GM23248 (cell line): ENCODE measurements at regions not wholly inside any gene's neighbourhood (a gene's known extent, or its start where the extent isn't known, plus 50 kb on each side); places are given as distances from the start of the nearest gene placed in this dataset.

Experiments used
- DNase-seq: peaks from one replicate; pipeline ENCODE4 v3.0.0-alpha.2; 2015
- H2AFZ ChIP-seq: fragments of 200-600 bp; sonication (generic); 2 replicates; pipeline ENCODE4 v1.6.1; 2016; ENCODE audit warnings: antibody characterized with exemption
- H3F3A ChIP-seq: fragments of 200-600 bp; sonication (generic); 2 replicates; pipeline ENCODE4 v1.6.1; 2016; ENCODE audit warnings: mild to moderate bottlenecking, antibody characterized with exemption, mixed run types; ENCODE audit not compliant: insufficient read depth
- H3K27ac ChIP-seq: fragments of 200-600 bp; sonication (generic); 2 replicates; pipeline ENCODE4 v1.5.1; 2016; ENCODE audit warnings: mild to moderate bottlenecking
- H3K27me3 ChIP-seq: fragments of 200-600 bp; sonication (generic); replicated peaks from 2 replicates; pipeline ENCODE4 v1.6.1; 2016; ENCODE audit warnings: mild to moderate bottlenecking; ENCODE audit not compliant: insufficient read depth
- H3K36me3 ChIP-seq: fragments of 200-600 bp; sonication (generic); 2 replicates; pipeline ENCODE4 v1.6.1; 2016; ENCODE audit warnings: low read depth, mild to moderate bottlenecking
- H3K4me1 ChIP-seq: fragments of 200-600 bp; sonication (generic); 2 replicates; pipeline ENCODE4 v1.6.1; 2016; ENCODE audit warnings: mild to moderate bottlenecking; ENCODE audit not compliant: insufficient read depth
- H3K4me2 ChIP-seq: fragments of 200-600 bp; sonication (generic); one replicate; pipeline ENCODE4 v1.6.1; 2016; ENCODE audit warnings: mild to moderate bottlenecking; ENCODE audit not compliant: unreplicated experiment
- H3K4me3 ChIP-seq: fragments of 200-600 bp; sonication (generic); 2 replicates; pipeline ENCODE4 v1.5.1; 2016; ENCODE audit warnings: mild to moderate bottlenecking
- H3K79me2 ChIP-seq: fragments of 200-600 bp; sonication (generic); 2 replicates; pipeline ENCODE4 v1.6.1; 2016; ENCODE audit warnings: mild to moderate bottlenecking; ENCODE audit not compliant: insufficient read depth
- H3K9ac ChIP-seq: fragments of 200-600 bp; sonication (generic); 2 replicates; pipeline ENCODE4 v1.6.1; 2016; ENCODE audit warnings: mild to moderate bottlenecking
- H3K9me2 ChIP-seq: fragments of 200-600 bp; sonication (generic); 2 replicates; pipeline ENCODE4 v1.6.1; 2016; ENCODE audit warnings: mixed run types, mild to moderate bottlenecking, moderate library complexity; ENCODE audit not compliant: insufficient read depth
- H3K9me3 ChIP-seq: fragments of 200-600 bp; sonication (generic); one replicate; pipeline ENCODE4 v1.6.1; 2017; ENCODE audit warnings: low read depth
- H4K20me1 ChIP-seq: fragments of 200-600 bp; sonication (generic); 2 replicates; pipeline ENCODE4 v1.6.0; 2016; ENCODE audit not compliant: insufficient read depth
- EZH2 ChIP-seq: fragments of 200-600 bp; sonication (generic); IDR thresholded peaks from 2 replicates; pipeline ENCODE4 v1.6.1; 2018; ENCODE audit warnings: antibody characterized with exemption, mild to moderate bottlenecking; ENCODE audit not compliant: insufficient read depth, poor library complexity, severe bottlenecking
- EZH2phosphoT487 ChIP-seq: fragments of 200-600 bp; sonication (generic); IDR thresholded peaks from 2 replicates; pipeline ENCODE4 v1.6.1; 2018; ENCODE audit warnings: antibody characterized with exemption, moderate library complexity, mild to moderate bottlenecking, low read depth; ENCODE audit not compliant: insufficient read depth
- WGBS, 2 experiments: methylation state at CpG; one replicate each; pipeline ENCODE4 v1.1.6; 2015 to 2017; ENCODE audit warnings: low lambda C conversion rate in 2 of 2, low coverage in 1 of 2; ENCODE audit errors: missing lambda C conversion rate in 2 of 2; 5-methylcytosine and 5-hydroxymethylcytosine counted together
- in situ Hi-C: fragments of 300-500 bp; cut with MboI; formaldehyde crosslinking; loops from 2 replicates; pipeline ENCODE4 v1.15.0; 2020

GRCh38 chr10:90204131-90204955 lies 503.0 kb downstream of the KIF20B start:
- Histone ChIP-seq H3F3A (no peaks in the 10 kb centered on the region), H3K4me3 (no peak overlapping the region), H3K4me2 (no peak overlapping the region), H3K4me1 (no peaks in the 10 kb centered on the region), H3K79me2 (no peaks in the 10 kb centered on the region), H4K20me1 (no peaks in the 10 kb centered on the region), H3K9me2 (no peaks in the 10 kb centered on the region), H2AFZ (no peak overlapping the region), H3K9ac (no peak overlapping the region), H3K27me3 (no peaks in the 10 kb centered on the region), H3K36me3 (no peaks in the 10 kb centered on the region), H3K9me3 (no peaks in the 10 kb centered on the region), H3K27ac (no peak overlapping the region)
- DNase-seq: no peak
- in situ Hi-C loops: no loop called here
- no peak for TF ChIP-seq EZH2phosphoT487
- TF ChIP-seq EZH2: no peak
- 11 to 14% methylated on average over 6 of the region's 6 CpGs for WGBS, 2 experiments

- Histone ChIP-seq H3K9me2 (no peaks in the 10 kb centered on the region), H3K79me2 (no peaks in the 10 kb centered on the region), H3K4me1 (no peaks in the 10 kb centered on the region), H3K36me3 (no peaks in the 10 kb centered on the region), H4K20me1 (no peaks in the 10 kb centered on the region), H3K9ac (no peak overlapping the region), H3F3A (no peaks in the 10 kb centered on the region), H3K4me2 (no peak overlapping the region), H2AFZ (no peak overlapping the region), H3K27ac (no peak overlapping the region), H3K9me3 (no peaks in the 10 kb centered on the region), H3K27me3 (no peaks in the 10 kb centered on the region), H3K4me3 (no peak overlapping the region)
- TF ChIP-seq EZH2: no peak
- no peak for TF ChIP-seq EZH2phosphoT487
- in situ Hi-C loops: no loop called here
- DNase-seq: no peak
Measured at GRCh38 chr10:90204956-90205314, 503.5 kb downstream of the KIF20B start.

- H3K4me3 ChIP-seq: no peak overlapping the region
- H3K4me2 ChIP-seq: no peak overlapping the region
- H3K9me2 ChIP-seq: no peaks in the 10 kb centered on the region
- H3K27ac ChIP-seq: no peak overlapping the region
- H3K27me3 ChIP-seq: no peaks in the 10 kb centered on the region
- 23 to 33% methylated on average over 3 of the region's 3 CpGs for WGBS, 2 experiments
- no peaks in the 10 kb centered on the region for H3K79me2 ChIP-seq
- TF ChIP-seq EZH2phosphoT487: no peak
- no peak for TF ChIP-seq EZH2
- no peak overlapping the region for H2AFZ ChIP-seq
- H3K36me3 ChIP-seq: no peaks in the 10 kb centered on the region
- no peak overlapping the region for H3K9ac ChIP-seq
- H3K9me3 ChIP-seq: no peaks in the 10 kb centered on the region
- no peak for DNase-seq
- H3F3A ChIP-seq: no peaks in the 10 kb centered on the region
- in situ Hi-C loops: no loop called here
- no peaks in the 10 kb centered on the region for H4K20me1 ChIP-seq
- no peaks in the 10 kb centered on the region for H3K4me1 ChIP-seq
Measured at GRCh38 chr10:90205340-90205739, 503.9 kb downstream of the KIF20B start.

GRCh38 chr10:90213346-90213745 lies 512.0 kb downstream of the KIF20B start:
- TF ChIP-seq EZH2phosphoT487 (no peak), EZH2 (no peak)
- no peak overlapping the region for H2AFZ ChIP-seq
- H3K9me3 ChIP-seq: no peaks in the 10 kb centered on the region
- H4K20me1 ChIP-seq: no peaks in the 10 kb centered on the region
- DNase-seq: no peak
- no peak overlapping the region for H3K4me3 ChIP-seq
- in situ Hi-C loops: no loop called here
- no peaks in the 10 kb centered on the region for H3K4me1 ChIP-seq
- no peaks in the 10 kb centered on the region for H3K36me3 ChIP-seq
- H3K27ac ChIP-seq: no peak overlapping the region
- no peak overlapping the region for H3K9ac ChIP-seq
- H3K79me2 ChIP-seq: no peaks in the 10 kb centered on the region
- H3F3A ChIP-seq: no peaks in the 10 kb centered on the region
- H3K27me3 ChIP-seq: no peaks in the 10 kb centered on the region
- no peaks in the 10 kb centered on the region for H3K9me2 ChIP-seq
- 21 to 37% methylated on average over 2 of the region's 2 CpGs for WGBS, 2 experiments
- no peak overlapping the region for H3K4me2 ChIP-seq

GRCh38 chr10:90218846-90219245 lies 517.5 kb downstream of the KIF20B start:
- no peak for DNase-seq
- no peaks in the 10 kb centered on the region for H3K27me3 ChIP-seq
- H3K4me1 ChIP-seq: no peaks in the 10 kb centered on the region
- H3F3A ChIP-seq: no peaks in the 10 kb centered on the region
- H4K20me1 ChIP-seq: no peaks in the 10 kb centered on the region
- no peak overlapping the region for H3K9ac ChIP-seq
- no peak overlapping the region for H3K4me3 ChIP-seq
- H3K9me2 ChIP-seq: no peaks in the 10 kb centered on the region
- H3K27ac ChIP-seq: no peak overlapping the region
- in situ Hi-C loops: no loop called here
- no peaks in the 10 kb centered on the region for H3K79me2 ChIP-seq
- no peak overlapping the region for H3K4me2 ChIP-seq
- no peak for TF ChIP-seq EZH2
- TF ChIP-seq EZH2phosphoT487: no peak
- H2AFZ ChIP-seq: no peak overlapping the region
- H3K36me3 ChIP-seq: no peaks in the 10 kb centered on the region
- no peaks in the 10 kb centered on the region for H3K9me3 ChIP-seq
